NCI-H748 (cell line): ENCODE measurements at regions not wholly inside any gene's neighbourhood (a gene's known extent, or its start where the extent isn't known, plus 50 kb on each side); places are given as distances from the start of the nearest gene placed in this dataset.

Experiments used
- DNase-seq: peaks from one replicate; lab custom pipeline; 2025; ENCODE audit not compliant: unreplicated experiment; lab: John Stamatoyannopoulos, UW

DNA sequence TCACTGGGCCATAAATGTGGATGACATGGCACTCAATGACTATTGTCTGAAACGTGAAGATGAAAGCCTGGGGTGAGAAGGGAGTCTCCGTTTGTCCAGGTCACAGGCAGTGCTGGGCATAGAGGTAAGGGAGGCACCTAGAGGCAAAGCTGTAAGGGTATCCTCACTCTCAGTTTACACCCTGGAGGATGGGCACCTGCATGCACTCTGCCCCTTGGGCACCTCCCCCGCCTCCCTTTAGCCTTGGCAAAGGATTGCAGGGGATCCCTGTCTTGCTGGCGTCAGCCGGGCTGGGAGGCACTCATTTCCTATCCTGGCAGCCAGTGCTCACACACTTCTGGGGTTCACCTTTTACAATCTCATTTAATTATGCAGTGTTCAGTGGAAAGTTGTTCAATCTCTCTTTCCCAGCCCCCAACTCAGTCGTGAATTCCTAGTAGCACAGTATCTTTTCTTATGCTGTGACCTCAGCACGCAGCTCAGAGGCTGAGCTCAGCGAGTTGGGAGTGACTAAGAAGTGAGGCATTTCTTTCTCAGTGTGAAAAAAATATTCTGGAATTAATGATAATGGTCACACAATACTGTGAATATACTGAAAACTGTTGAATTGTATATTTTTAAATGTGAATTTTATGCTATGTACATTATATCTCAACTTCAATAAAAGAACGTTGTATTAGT lies 866.6 kb downstream of the BRD1 start:
- no peak for DNase-seq

DNA sequence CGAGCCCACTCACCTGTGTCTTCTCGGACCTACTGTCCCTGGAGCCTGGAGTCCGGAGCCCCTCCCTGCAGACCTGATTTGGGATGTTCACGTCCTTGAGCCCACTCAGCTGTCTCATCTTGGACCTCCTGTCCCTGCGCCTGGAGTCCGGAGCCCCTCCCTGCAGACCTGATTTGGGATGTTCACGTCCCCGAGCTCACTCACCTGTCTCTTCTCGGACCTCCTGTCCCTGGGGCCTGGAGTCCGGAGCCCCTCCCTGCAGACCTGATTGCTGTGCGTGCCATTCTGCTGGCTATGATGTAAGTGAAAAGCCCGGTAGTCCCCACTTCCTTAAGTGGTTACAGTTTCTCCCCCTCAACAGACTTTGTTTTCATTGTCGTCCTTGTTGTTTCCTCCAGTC lies 867.1 kb downstream of the BRD1 start:
- no peak for DNase-seq

DNA sequence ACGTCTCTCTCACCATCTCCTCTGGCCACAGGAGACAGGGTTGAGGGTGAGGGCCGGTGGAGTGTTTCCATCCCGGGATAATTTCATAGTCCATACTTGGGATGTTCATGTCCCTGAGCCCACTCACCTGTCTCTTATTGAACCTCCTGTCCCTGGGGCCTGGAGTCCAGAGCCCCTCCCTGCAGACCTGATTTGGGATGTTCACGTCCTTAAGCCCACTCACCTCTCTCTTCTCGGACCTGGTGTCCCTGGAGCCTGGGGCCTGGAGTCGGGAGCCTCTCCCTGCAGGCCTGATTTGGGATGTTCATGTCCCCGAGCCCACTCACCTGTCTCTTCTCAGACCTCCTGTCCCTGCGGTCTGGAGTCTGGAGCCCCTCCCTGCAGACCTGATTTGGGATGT lies 868.2 kb downstream of the BRD1 start:
- DNase-seq = no peak

DNA sequence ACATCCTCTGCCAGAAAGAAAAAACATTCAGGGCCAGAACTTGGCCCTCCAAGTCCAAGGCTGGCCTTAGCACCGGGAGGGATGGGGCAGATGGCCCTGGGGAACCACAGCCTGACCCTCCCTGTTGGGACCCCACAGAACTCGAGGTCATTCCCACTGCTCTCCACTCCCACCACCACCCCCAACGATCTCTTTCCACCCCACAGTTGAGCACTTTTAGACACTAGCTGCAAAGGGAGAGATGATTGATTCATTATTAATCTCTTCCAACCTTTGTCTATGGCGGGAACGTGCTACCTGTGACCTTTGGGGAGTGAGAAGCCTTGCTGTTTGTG lies 869.7 kb downstream of the BRD1 start:
- no peak for DNase-seq

DNA sequence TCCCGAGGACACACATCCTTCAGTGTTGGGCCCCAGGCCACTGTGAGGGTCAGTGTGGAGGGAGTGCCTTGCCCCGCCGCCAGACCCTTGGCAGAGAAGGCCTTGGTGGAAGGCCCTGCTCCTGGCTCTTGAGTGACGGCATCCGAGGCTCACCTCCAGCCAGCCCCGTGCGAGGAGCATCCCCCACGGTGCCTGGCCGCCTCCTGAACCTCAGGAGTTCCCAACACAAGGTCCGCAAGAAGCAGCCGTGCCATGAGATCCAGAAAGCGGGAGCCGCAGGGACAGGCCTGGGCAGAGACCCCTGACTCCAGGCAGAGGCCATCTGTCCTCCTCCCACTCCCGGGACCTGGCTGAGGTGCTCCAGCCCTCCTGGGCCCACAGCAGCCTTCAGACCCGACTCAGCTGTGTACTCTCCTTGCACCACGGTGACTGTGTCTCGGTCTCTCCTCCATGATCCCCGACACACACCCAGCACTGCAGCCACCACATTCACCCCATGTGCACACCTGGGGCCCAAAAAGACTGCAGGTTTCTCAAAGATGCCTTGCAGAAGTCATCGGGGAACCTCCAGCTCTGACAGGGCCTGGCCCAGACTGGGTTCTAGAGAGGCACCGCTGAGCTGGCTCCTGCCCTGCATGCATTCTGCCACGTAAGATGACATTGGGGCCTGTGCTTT lies 870.2 kb downstream of the BRD1 start:
- DNase-seq = no peak

DNA sequence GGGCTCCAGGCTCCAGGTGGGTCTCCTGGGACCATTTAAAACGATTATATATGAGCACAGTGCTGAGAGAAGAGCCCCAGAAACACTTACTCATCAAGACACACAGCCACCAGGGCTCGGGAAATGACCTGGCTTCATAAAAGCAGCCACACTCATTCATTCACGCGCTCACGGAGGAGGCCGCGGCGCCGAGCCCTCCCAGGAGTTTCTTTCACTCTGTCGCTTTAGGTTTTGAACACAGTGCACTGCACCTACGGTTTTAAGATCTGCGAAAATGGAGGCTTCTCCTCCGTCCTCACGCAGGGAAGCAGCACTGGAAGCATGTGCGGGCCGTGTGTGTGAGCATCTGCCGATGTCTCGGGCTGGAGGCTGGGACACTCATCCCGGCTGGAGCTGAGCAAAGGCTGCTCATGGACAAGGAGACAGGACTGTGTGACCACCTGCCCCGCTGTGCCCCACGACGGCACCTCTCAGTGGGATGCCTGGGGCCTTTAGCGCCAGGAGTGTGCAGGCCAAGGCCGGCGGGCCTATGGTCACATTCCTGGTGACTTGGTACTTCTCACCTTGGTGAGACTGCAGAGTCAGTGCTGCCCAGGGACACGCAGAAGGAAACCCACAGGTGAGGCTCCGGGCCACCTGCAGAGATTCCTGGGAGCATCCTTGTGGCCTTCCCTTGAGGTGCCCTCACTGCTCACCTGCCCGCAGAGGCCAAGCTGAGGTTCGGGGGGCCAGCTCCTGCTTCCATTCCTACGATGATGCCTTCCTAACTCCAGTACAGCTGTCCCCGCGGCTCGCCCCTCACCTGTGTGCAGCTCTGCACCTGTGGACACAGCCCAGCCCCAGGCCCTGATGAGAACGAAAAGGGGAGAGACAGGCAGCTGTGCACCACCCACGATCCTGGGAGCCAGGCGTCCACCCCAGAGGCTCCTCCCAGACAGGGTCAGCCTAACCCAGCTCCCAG lies 872.0 kb downstream of the BRD1 start:
- DNase-seq = no peak

DNA sequence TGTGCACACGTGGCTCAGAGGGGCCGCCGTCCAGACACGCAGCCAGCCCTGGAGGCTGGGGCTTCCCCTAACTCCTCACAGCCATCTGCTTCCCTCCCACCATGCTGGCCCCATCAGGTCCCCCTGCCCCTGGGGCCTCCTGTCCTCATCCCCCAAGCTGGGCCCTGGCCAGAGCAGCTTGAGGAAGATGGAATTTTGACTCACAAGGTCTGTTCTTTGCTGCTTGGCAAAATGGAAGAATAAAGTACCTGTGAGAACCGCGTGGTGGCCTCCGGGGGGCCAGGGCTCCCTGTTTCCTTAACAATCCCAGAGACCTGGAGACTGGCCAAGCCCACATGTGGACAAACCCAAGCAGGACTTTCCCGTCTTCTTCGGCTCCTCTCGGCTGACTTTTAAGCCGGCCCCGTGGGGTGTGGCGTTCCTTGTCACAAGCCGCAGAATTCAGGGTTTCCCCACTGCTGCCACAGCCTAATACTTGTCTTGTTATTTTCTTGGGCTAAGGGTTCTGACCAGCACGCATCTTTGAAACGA lies 872.8 kb downstream of the BRD1 start:
- DNase-seq = no peak

DNA sequence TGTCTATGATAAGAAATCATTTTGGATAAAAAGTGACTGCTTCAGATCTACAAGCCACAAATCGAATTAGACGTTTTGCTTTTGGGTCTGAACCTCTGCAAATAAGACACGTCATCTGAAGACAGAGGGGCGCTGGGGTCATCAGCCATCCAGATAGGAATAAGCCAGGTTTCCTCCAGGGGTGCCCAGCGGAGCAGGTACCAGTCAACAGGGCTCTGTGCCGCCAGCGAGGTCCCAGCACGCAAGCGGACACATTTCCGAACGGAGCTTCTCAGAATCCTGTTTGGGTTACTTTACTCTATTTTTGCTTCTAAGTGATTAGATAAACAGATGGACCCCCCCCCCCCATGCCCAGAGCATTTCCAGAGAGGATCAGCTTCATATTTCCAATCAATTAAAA lies 873.8 kb downstream of the BRD1 start:
- DNase-seq = no peak

DNA sequence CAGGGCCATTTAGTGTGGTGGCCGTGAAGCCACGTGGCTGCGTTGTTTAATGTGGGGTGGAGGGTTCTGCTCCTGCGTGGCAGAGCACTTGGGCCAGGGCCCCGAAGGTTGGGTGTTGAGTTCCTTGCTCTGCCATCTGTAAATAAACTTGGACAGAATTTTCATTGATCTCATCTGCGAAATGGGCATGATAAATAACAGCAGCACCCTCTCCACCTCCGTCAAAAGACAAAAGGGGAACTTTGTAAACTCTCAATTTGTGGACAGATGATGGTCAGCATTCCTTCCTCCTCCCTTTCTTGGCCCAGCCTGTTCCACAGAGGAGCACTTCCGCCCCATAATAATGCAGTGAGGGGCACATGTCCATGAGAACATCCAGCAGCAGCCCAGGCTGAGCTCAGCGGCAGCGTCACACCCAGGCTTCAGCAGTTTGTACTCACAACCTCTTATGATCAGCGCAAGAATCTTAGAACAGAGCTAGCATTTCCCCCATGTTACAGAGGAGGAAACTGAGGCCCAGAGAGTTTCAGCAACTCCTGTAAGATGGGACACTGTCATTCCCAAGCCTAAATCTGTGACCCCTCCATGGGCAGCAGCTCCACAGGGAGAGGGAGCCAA lies 874.5 kb downstream of the BRD1 start:
- no peak for DNase-seq

DNA sequence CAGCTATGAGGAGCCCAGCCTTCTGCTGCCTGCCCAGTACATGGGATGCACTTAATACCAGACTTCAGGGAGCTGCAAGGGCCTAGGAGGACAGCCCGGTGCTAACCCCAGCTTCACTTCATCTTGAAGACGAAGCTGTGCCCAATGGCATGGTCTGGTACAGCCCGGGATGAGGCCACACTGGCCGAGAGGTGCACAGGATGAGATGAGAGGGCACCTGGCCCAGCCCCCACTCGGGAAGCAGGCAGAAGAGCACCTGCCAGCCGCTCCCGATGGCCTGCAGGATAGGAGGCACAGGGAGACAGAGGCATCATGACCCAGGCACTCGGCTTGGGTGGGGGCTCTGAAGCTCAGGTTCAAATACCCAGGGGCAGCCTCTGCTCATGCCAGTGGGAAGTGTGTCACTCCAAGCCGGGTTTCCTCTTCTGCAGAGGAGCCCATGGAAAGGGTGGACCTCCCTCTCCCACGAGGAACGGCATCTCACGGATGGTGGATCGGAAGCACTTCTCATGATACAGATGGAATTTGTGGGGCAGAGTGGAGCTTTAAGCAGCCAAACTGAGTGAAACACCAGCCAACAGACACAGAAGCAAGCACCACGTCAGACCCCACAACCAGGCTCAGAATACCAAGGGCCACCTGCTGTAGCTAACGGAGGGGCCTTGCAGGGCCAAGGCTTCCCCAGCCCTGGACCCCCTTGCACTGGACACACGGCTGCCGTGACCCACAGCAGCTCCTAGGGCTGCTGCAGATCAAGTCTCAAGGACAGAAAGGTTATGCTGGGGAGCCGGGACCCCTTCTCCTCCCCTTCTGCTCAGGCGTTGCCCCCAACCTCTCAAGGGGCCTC lies 875.2 kb downstream of the BRD1 start:
- DNase-seq = no peak

DNA sequence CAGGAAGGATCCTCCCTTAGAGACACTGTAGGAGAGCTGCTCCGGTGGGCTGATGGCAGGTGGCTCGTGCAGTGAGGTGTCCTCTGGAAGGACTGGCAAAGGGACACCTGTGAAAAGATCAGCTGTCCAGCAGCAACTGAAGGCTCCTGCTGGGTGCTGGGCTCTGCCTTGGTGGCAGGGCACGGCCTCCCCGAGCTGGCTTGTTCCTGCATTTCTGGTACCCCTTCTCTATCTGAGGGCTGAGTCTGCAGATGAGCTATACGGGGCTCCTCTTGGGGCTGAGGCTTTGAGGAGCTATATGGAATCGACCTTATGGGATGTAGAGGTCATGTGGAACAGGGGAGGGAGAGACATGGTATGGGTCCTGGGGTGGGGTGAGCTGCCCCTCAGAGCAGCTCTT lies 875.8 kb downstream of the BRD1 start:
- no peak for DNase-seq

DNA sequence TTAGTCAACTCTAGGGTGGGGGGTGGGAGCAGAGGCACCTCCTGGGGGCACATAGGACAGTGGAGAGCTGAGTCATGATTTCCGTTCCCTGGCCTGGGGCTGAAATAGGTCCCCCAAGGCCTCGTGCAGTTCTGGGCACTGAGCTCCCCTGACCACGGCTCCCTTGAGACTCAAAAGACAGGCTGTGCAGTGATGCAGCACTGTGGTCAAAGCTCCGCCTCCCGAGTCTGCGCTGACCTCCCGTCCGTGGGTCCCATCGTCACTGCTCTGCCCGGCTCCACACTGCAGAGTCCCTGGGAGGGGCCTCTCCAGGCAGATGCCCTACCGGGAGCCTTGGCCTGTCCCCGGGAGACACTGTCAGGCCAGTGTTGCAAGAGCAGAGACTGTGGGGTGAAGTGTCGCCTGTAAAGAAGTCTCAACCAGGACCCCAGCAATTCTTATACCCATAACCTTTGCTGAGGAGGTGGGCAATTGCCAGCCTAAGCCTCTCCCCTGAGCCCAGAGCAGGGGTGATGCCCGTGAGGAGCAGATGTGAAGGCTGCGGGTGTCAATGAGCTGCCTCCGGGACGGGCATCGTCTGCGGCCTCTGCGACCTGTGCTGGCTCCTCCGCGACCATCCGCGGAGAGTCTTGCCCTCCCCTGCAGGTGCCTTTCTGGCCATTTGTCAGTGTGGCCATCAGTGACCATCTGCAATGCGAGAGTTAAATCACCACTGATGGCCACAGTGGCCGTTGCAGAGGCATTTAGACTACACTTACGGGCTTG lies 877.3 kb downstream of the BRD1 start:
- DNase-seq = no peak

DNA sequence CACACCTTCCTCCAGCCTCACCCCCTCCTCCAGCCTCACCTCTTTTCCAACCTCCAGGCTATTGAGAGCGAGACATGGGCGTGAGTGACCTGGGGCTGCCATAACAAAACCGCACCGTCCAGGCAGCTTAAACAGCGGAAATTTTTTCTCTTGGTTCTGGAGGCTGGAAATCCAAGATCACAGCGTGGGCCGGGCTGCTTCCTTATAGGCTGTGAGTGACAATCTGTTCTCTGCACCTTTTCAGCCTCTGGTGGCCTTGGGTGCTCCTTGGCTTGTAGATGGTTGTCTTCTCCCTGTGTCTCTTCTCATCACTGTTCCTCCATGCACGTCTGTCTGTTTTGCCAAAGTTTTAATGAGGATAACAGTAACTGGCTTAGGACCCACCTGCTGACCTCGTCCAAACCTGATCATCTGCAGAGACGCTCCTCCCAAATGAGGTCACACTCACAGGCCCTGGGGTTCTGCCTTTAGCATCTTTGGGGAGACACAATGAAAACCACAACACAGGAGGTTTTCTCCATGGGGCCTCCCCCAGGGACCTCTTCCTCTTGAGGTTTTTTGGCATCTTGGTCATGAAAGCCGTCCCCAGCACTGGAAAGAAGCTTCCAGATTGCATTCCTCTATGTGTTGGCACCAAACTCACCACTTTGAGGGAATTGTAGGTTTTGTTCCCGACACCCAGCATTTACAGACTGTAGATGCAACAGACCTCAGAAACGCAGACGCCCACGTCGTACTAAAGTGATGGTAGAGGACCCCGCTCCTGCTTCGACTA lies 878.1 kb downstream of the BRD1 start:
- DNase-seq = no peak

DNA sequence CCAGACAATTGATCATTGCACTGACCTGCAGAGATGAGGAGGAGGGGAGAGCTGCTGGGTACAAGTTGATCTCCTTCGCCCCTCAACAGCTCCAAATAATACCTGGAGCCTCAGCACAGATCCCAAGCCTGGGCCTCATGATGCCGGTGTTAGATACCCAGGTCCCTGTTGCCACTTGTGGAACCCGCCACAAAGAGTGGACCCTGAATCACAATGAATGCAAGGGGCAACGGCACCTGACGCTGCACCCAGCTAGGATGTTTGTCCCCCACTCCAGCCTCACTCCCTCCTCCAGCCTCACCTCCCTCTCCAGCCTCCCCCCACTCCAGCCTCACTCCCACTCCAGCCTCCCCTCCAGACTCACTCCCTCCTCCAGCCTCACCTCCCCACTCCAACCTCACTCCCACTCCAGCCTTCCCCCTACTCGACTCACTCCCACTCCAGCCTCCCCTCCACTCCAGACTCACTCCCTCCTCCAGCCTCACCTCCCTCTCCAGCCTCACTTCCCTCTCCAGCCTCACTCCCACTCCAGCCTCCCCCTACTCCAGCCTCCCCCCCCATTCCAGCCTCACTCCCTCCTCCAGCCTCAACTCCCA lies 879.0 kb downstream of the BRD1 start:
- DNase-seq = no peak

DNA sequence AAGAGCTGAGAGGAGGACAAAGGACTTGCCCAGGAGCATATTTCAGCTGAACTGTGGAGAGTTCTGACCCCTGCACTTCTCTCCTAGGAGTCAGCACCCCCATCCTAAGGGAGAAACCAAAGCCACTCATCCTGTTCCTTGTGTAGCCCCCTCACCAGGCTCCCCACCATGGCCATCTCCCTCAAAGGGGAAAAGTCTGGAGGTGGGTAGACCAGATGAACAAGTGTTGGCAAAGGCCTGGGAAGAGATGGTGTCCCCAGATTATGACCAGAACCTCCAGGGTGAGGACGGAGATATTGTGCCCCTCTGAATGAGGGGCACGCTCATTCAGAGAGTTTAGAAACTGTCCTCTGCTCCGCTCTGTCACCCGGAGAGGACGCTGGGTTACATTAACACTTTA lies 880.0 kb downstream of the BRD1 start:
- DNase-seq = no peak

DNA sequence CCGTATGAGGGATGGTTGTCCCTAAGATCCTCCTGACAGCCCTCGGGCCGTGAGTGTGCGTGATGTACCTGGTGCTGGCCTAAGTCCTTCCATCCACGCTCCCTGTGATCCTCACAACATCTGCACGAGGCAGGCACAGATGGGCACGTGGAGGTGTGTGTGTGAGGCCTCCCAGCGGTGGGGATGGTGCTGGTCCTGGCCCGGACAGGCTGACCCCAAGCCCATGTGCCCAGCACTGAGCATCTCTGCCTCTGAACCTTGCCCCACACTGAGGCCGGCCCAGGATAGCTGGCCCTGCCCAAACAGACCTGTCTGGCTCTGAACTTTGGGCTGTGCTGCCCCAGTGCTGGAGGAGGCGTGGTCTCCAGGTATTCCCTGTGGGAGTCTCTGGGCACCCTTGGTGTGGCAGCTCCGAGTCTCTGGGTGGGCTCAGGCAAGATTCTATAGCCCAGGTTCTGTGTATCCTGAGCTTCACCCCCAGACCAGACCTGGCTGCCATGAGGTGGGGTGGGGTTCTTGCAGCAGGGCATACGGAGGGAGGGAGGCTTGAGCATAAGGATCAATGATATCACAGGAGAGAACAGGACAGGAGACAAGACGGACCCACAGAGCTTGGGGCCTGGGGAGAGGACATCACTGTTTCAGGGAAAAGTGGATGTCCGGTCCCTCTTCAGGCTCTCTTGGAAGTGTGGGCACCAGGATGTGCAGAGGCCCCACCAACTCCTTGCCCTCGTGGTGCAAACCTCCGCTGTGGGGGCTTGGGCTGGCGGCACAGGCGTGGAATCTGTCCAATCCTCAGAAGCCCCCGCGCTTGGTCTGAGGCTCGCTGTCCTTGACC lies 881.8 kb downstream of the BRD1 start:
- DNase-seq = no peak

DNA sequence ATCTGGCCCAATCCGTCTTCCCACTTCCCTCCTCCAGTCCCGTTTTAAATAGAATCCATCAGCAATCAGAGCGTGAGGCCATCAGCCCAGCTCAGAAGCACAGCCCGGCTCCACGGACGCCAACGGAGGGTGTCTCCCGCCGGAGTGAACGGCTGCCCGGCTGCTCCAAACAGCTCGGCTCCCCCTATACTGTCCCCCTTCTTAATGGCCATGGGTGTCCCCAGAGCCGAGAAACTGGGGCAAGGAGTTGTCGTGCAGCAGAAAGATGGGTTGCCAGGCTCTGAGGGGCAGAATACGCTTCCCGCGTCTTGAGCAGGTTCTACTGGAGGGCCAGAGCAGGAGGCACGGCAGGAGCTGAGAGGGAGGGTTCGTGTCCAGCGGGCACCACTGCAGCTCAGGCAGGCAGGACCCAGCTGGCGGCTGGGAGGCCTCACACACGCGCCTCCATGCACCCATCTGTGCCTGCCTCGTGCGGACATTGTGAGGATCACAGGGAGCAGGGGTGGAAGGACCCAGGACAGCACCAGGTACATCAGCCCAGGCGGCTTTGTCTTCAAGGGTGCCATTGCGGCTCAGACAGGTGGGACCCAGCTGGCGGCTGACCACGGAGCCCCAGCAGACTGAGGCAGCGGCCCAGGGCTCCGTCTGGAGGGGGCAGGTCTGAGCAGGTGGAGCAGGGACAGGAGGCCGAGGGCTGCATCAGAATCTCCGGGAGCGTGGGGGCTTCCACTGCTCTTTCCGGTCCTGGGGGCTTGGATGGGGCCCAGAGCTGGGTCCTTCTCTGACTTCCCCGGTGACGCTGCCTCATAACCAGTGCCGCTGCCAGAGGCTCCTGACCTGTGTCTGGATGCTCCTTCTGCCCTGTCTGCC lies 882.7 kb downstream of the BRD1 start:
- no peak for DNase-seq
